Breast epithelium (tissue), 4 donors: ENCODE measurements at regions not wholly inside any gene's neighbourhood (a gene's known extent, or its start where the extent isn't known, plus 50 kb on each side); places are given as distances from the start of the nearest gene placed in this dataset.

Experiments used
- DNase-seq, 2 donors: peaks; one replicate each; pipeline ENCODE4 v3.0.0-alpha.2; 2019; ENCODE audit warnings: low spot score in 2 of 2
- H3K27ac ChIP-seq, 2 donors: fragments of 200-600 bp; sonication (generic) in 1 of 2; one replicate each; pipeline ENCODE4 v1.5.1; 2016 to 2019; ENCODE audit warnings: mild to moderate bottlenecking in 1 of 2
- H3K27me3 ChIP-seq, 2 donors: fragments of 200-600 bp; sonication (generic) in 1 of 2; one replicate each; pipeline versions ENCODE4 v1.5.1 to v1.6.0; 2017 to 2019; ENCODE audit warnings: control low read depth in 1 of 2, mild to moderate bottlenecking in 1 of 2
- H3K36me3 ChIP-seq: fragments of 200-600 bp; one replicate; pipeline ENCODE4 v1.5.1; 2019
- H3K4me1 ChIP-seq, 2 donors: fragments of 200-600 bp; sonication (generic); one replicate each; pipeline ENCODE4 v1.5.1; 2016 to 2019; ENCODE audit warnings: control low read depth in 1 of 2
- H3K4me3 ChIP-seq, 3 donors: fragments of 200-600 bp; sonication (generic); 1 replicate in 2 of 3; 2 replicates in 1 of 3; pipeline ENCODE4 v1.5.1; 2016 to 2019; ENCODE audit warnings: mild to moderate bottlenecking in 3 of 3, moderate library complexity in 2 of 3
- H3K9me3 ChIP-seq, 2 donors: fragments of 200-600 bp; sonication (generic) in 1 of 2; one replicate each; pipeline ENCODE4 v1.5.1; 2016 to 2019; ENCODE audit warnings: control low read depth in 1 of 2
- CTCF ChIP-seq, 3 donors: fragments of 450-650 bp; IDR thresholded peaks; one replicate each; pipeline ENCODE4 v1.5.1; 2016 to 2017; ENCODE audit warnings: antibody characterized with exemption in 3 of 3, mild to moderate bottlenecking in 3 of 3, moderate library complexity in 3 of 3
- POLR2A ChIP-seq: fragments of 450-650 bp; IDR thresholded peaks from one replicate; pipeline ENCODE4 v1.6.1; 2016; ENCODE audit warnings: antibody characterized with exemption, mild to moderate bottlenecking, moderate library complexity
- POLR2AphosphoS5 ChIP-seq, 3 donors: sonication (generic); formaldehyde crosslinking; IDR thresholded peaks; one replicate each; pipeline ENCODE4 v1.6.1; 2017; ENCODE audit warnings: antibody characterized with exemption in 3 of 3
- intact Hi-C: fragments of 100-400 bp; cut with DNase I; formaldehyde crosslinking; loops from one replicate; pipeline ENCODE4 v1.15.1; 2023; ENCODE audit warnings: low total_unique reads

GRCh38 chr18:25451077-25451658, 99.2 kb upstream of the ZNF521 start:
- intact Hi-C loops, result loop anchor here (5.0 kb wide), 1 partner anchor 484 kb away; no protein-coding TSS in a partner anchor

GRCh38 chr18:25449046-25449445, 97.1 kb upstream of the ZNF521 start:
- no peak for DNase-seq
- no peak for TF ChIP-seq CTCF (IDR thresholded peaks at IDR 0.05)
- no peak for TF ChIP-seq POLR2A
- no peak for TF ChIP-seq POLR2AphosphoS5 (IDR thresholded peaks at IDR 0.05)
- Histone ChIP-seq H3K4me3 (no peak overlapping the region), H3K36me3 (no peaks in the 10 kb centered on the region), H3K4me1 (no peaks in the 10 kb centered on the region), H3K27ac (no peak overlapping the region), H3K9me3 (peaks cover 5 to 7% of the 10 kb centered on the region in 2 donors), H3K27me3 (no peaks in the 10 kb centered on the region)
- intact Hi-C loops, result no loop called here

More at GRCh38 chr18:25451077-25451658, 99.2 kb upstream of the ZNF521 start:
- H3K4me1 ChIP-seq, result no peaks in the 10 kb centered on the region
- H3K27me3 ChIP-seq, result no peaks in the 10 kb centered on the region
- TF ChIP-seq POLR2A (no peak), CTCF (IDR thresholded peaks at IDR 0.05) (no peak), POLR2AphosphoS5 (IDR thresholded peaks at IDR 0.05) (no peak)
- H3K36me3 ChIP-seq, result no peaks in the 10 kb centered on the region
- no peak overlapping the region for H3K4me3 ChIP-seq
- no peak overlapping the region for H3K27ac ChIP-seq
- peaks cover 5 to 7% of the 10 kb centered on the region in 2 donors for H3K9me3 ChIP-seq
- no peak for DNase-seq

GRCh38 chr18:25446972-25447371, 95.0 kb upstream of the ZNF521 start:
- intact Hi-C loops, result no loop called here
- TF ChIP-seq CTCF (IDR thresholded peaks at IDR 0.05) (no peak), POLR2AphosphoS5 (IDR thresholded peaks at IDR 0.05) (no peak), POLR2A (no peak)
- Histone ChIP-seq H3K27ac (no peak overlapping the region), H3K27me3 (no peaks in the 10 kb centered on the region), H3K9me3 (peaks cover 5 to 7% of the 10 kb centered on the region in 2 donors), H3K4me3 (no peak overlapping the region), H3K36me3 (no peaks in the 10 kb centered on the region), H3K4me1 (no peaks in the 10 kb centered on the region)
- DNase-seq, result no peak

- Histone ChIP-seq H3K36me3 (no peaks in the 10 kb centered on the region), H3K4me3 (no peak overlapping the region), H3K27ac (no peak overlapping the region), H3K9me3 (peaks cover 0 to under 1% of the 10 kb centered on the region in 2 donors), H3K4me1 (no peaks in the 10 kb centered on the region), H3K27me3 (no peaks in the 10 kb centered on the region)
- DNase-seq, result no peak
- intact Hi-C loops, result no loop called here
- no peak for TF ChIP-seq POLR2AphosphoS5 (IDR thresholded peaks at IDR 0.05)
- no peak for TF ChIP-seq CTCF (IDR thresholded peaks at IDR 0.05)
- no peak for TF ChIP-seq POLR2A
These were observed 93.5 kb upstream of the ZNF521 start for GRCh38 chr18:25445430-25445829.

GRCh38 chr18:25443776-25444175, 91.8 kb upstream of the ZNF521 start:
- H3K27me3 ChIP-seq, result no peaks in the 10 kb centered on the region
- no peak for DNase-seq
- H3K27ac ChIP-seq, result no peak overlapping the region
- intact Hi-C loops, result no loop called here
- H3K4me3 ChIP-seq, result no peak overlapping the region
- TF ChIP-seq POLR2AphosphoS5 (IDR thresholded peaks at IDR 0.05) (no peak), POLR2A (no peak), CTCF (IDR thresholded peaks at IDR 0.05) (no peak)
- no peaks in the 10 kb centered on the region for H3K36me3 ChIP-seq
- no peaks in the 10 kb centered on the region for H3K4me1 ChIP-seq
- no peaks in the 10 kb centered on the region for H3K9me3 ChIP-seq
